ENCODE measurements at regions not wholly inside any gene's neighbourhood (a gene's known extent, or its start where the extent isn't known, plus 50 kb on each side); places are given as distances from the start of the nearest gene placed in this dataset.

- no peak for DNase-seq (ENCODE audit: extremely low spot score)
- TF ChIP-seq TARDBP (IDR thresholded peaks at IDR 0.05): no peak
- no peak for TF ChIP-seq ELF4 (IDR thresholded peaks at IDR 0.05)
- TF ChIP-seq HDGF (IDR thresholded peaks at IDR 0.05; ENCODE audit: borderline replicate concordance): no peak
- no peak for TF ChIP-seq FOXK2 (IDR thresholded peaks at IDR 0.05)
- no peak for TF ChIP-seq PKNOX1 (IDR thresholded peaks at IDR 0.05)
- TF ChIP-seq BHLHE40 (IDR thresholded peaks at IDR 0.05; ENCODE audit: borderline replicate concordance): no peak
- no peak for TF ChIP-seq NFRKB (IDR thresholded peaks at IDR 0.05)
- no peak for TF ChIP-seq ARNT (IDR thresholded peaks at IDR 0.05)
- no peak for TF ChIP-seq FOXA1 (IDR thresholded peaks at IDR 0.05)
- TF ChIP-seq LEF1 (IDR thresholded peaks at IDR 0.05; ENCODE audit: borderline replicate concordance): no peak
- TF ChIP-seq L3MBTL2 (conservative IDR thresholded peaks at IDR 0.05): no peak
- no peak for TF ChIP-seq FOXM1 (IDR thresholded peaks at IDR 0.05; ENCODE audit: borderline replicate concordance)
- TF ChIP-seq SP1 (IDR thresholded peaks at IDR 0.05): no peak
- TF ChIP-seq SUZ12 (IDR thresholded peaks at IDR 0.05): no peak
- no peak for TF ChIP-seq CTBP1 (IDR thresholded peaks at IDR 0.05; ENCODE audit: borderline replicate concordance)
- TF ChIP-seq ZNF384 (IDR thresholded peaks at IDR 0.05): no peak
- ChIA-PET CTCF (no interaction called here), POLR2A (no interaction called here)
Measured at GRCh38 chr4:124590480-124590879, 122.1 kb downstream of the ANKRD50 start.

- ChIA-PET CTCF (no interaction called here), POLR2A (no interaction called here)
- TF ChIP-seq ARNT (IDR thresholded peaks at IDR 0.05): no peak
- no peak for DNase-seq (ENCODE audit: extremely low spot score)
Measured at GRCh38 chr4:124591637-124592036, 120.9 kb downstream of the ANKRD50 start.

GRCh38 chr4:124593494-124593893, 119.0 kb downstream of the ANKRD50 start:
- no peak for DNase-seq (ENCODE audit: extremely low spot score)
- ChIA-PET POLR2A (no interaction called here), CTCF (no interaction called here)
- TF ChIP-seq L3MBTL2 (conservative IDR thresholded peaks at IDR 0.05) (no peak), FOXA1 (IDR thresholded peaks at IDR 0.05) (no peak), CTBP1 (IDR thresholded peaks at IDR 0.05; ENCODE audit: borderline replicate concordance) (no peak), BHLHE40 (IDR thresholded peaks at IDR 0.05; ENCODE audit: borderline replicate concordance) (no peak), SP1 (IDR thresholded peaks at IDR 0.05) (no peak)

- ChIA-PET POLR2A (no interaction called here), CTCF (no interaction called here)
- no peak for TF ChIP-seq FOXK2 (IDR thresholded peaks at IDR 0.05)
- TF ChIP-seq ARNT (IDR thresholded peaks at IDR 0.05): no peak
- no peak for TF ChIP-seq SP1 (IDR thresholded peaks at IDR 0.05)
- no peak for TF ChIP-seq ELF4 (IDR thresholded peaks at IDR 0.05)
- TF ChIP-seq HDGF (IDR thresholded peaks at IDR 0.05; ENCODE audit: borderline replicate concordance): no peak
- no peak for TF ChIP-seq SUZ12 (IDR thresholded peaks at IDR 0.05)
- no peak for TF ChIP-seq TARDBP (IDR thresholded peaks at IDR 0.05)
- TF ChIP-seq LEF1 (IDR thresholded peaks at IDR 0.05; ENCODE audit: borderline replicate concordance): no peak
- TF ChIP-seq BHLHE40 (IDR thresholded peaks at IDR 0.05; ENCODE audit: borderline replicate concordance): no peak
- no peak for TF ChIP-seq PKNOX1 (IDR thresholded peaks at IDR 0.05)
- no peak for TF ChIP-seq NFRKB (IDR thresholded peaks at IDR 0.05)
- no peak for TF ChIP-seq FOXA1 (IDR thresholded peaks at IDR 0.05)
- no peak for TF ChIP-seq ZNF384 (IDR thresholded peaks at IDR 0.05)
- no peak for TF ChIP-seq FOXM1 (IDR thresholded peaks at IDR 0.05; ENCODE audit: borderline replicate concordance)
- no peak for TF ChIP-seq L3MBTL2 (conservative IDR thresholded peaks at IDR 0.05)
- TF ChIP-seq CTBP1 (IDR thresholded peaks at IDR 0.05; ENCODE audit: borderline replicate concordance): no peak
- no peak for DNase-seq (ENCODE audit: extremely low spot score)
Measured at GRCh38 chr4:124594945-124595344, 117.6 kb downstream of the ANKRD50 start.

- POLR2A ChIA-PET: no interaction called here
- DNase-seq (ENCODE audit: extremely low spot score): peak; percentile 4
- CTCF ChIA-PET: no interaction called here
- no peak for TF ChIP-seq FOXM1 (IDR thresholded peaks at IDR 0.05; ENCODE audit: borderline replicate concordance)
- no peak for TF ChIP-seq PKNOX1 (IDR thresholded peaks at IDR 0.05)
- no peak for TF ChIP-seq FOXA1 (IDR thresholded peaks at IDR 0.05)
- TF ChIP-seq SUZ12 (IDR thresholded peaks at IDR 0.05): no peak
- TF ChIP-seq TARDBP (IDR thresholded peaks at IDR 0.05): no peak
Measured at GRCh38 chr4:124596816-124597215, 115.7 kb downstream of the ANKRD50 start.

GRCh38 chr4:124610211-124610610, 102.3 kb downstream of the ANKRD50 start:
- DNase-seq (ENCODE audit: extremely low spot score): no peak
- TF ChIP-seq HDGF (IDR thresholded peaks at IDR 0.05; ENCODE audit: borderline replicate concordance): no peak
- no peak for TF ChIP-seq PKNOX1 (IDR thresholded peaks at IDR 0.05)
- TF ChIP-seq NFRKB (IDR thresholded peaks at IDR 0.05): no peak
- no peak for TF ChIP-seq CTBP1 (IDR thresholded peaks at IDR 0.05; ENCODE audit: borderline replicate concordance)
- no peak for TF ChIP-seq TARDBP (IDR thresholded peaks at IDR 0.05)
- no peak for TF ChIP-seq SP1 (IDR thresholded peaks at IDR 0.05)
- no peak for TF ChIP-seq FOXA1 (IDR thresholded peaks at IDR 0.05)
- TF ChIP-seq ZNF384 (IDR thresholded peaks at IDR 0.05): no peak
- no peak for TF ChIP-seq ARNT (IDR thresholded peaks at IDR 0.05)
- no peak for TF ChIP-seq ELF4 (IDR thresholded peaks at IDR 0.05)
- TF ChIP-seq FOXM1 (IDR thresholded peaks at IDR 0.05; ENCODE audit: borderline replicate concordance): no peak
- TF ChIP-seq SUZ12 (IDR thresholded peaks at IDR 0.05): no peak
- no peak for TF ChIP-seq FOXK2 (IDR thresholded peaks at IDR 0.05)
- no peak for TF ChIP-seq BHLHE40 (IDR thresholded peaks at IDR 0.05; ENCODE audit: borderline replicate concordance)
- no peak for TF ChIP-seq LEF1 (IDR thresholded peaks at IDR 0.05; ENCODE audit: borderline replicate concordance)
- no peak for TF ChIP-seq L3MBTL2 (conservative IDR thresholded peaks at IDR 0.05)
- CTCF ChIA-PET: no interaction called here
- POLR2A ChIA-PET: no interaction called here
